B cell (primary cell): ENCODE measurements at regions not wholly inside any gene's neighbourhood (a gene's known extent, or its start where the extent isn't known, plus 50 kb on each side); places are given as distances from the start of the nearest gene placed in this dataset.

ENCODE experiments used
- ATAC-seq: fragments of 200-7000 bp; cut with Tn5 transposase; one replicate; pipeline ENCODE4 v1.10.0; 2021; ENCODE audit warnings: low read depth, mild to moderate bottlenecking, moderate number of reproducible peaks, moderate library complexity
- CTCF ChIA-PET: fragments of 350-600 bp; sonication (Branson Sonifier 250); formaldehyde crosslinking; loops from one replicate; lab custom pipeline; 2021; ENCODE audit warnings: antibody characterized with exemption, inconsistent platforms; lab: Charles Lee
- POLR2A ChIA-PET: fragments of 350-600 bp; sonication (Branson Sonifier 250); formaldehyde crosslinking; loops from one replicate; lab custom pipeline; 2021; ENCODE audit warnings: antibody characterized with exemption; lab: Charles Lee
- DNase-seq: peaks from one replicate; pipeline ENCODE4 v3.0.0; 2013
- H2AFZ ChIP-seq: 2 replicates; pipeline ENCODE4 v1.6.1; 2012; ENCODE audit warnings: mild to moderate bottlenecking, low read depth, low read length; ENCODE audit not compliant: insufficient read depth, poor library complexity, severe bottlenecking
- H3K27ac ChIP-seq, 2 donors: 1 replicate in 1 of 2; 2 replicates in 1 of 2; pipeline ENCODE4 v1.5.1; 2012 to 2013; ENCODE audit warnings: low read length in 2 of 2, mild to moderate bottlenecking in 2 of 2, moderate library complexity in 1 of 2
- H3K27me3 ChIP-seq, 4 experiments: fragments of 200-600 bp in 1 of 4; sonication (generic) in 1 of 4; replicated peaks in 1 of 4; 1 replicate in 2 of 4; 2 replicates in 2 of 4; pipeline versions ENCODE4 v1.6.1 to v1.7.0; 2013 to 2016; ENCODE audit warnings: low read length in 3 of 4, mild to moderate bottlenecking in 2 of 4, mixed read lengths in 1 of 4, moderate library complexity in 1 of 4; ENCODE audit not compliant: insufficient read depth in 4 of 4, control insufficient read depth in 3 of 4; ENCODE audit errors: control extremely low read depth in 1 of 4
- H3K36me3 ChIP-seq, 2 experiments: replicated peaks in 1 of 2; 1 replicate in 1 of 2; 2 replicates in 1 of 2; pipeline versions ENCODE4 v1.6.1 to v1.7.1; 2013; ENCODE audit warnings: low read length in 1 of 2; ENCODE audit not compliant: insufficient read depth in 2 of 2, control insufficient read depth in 1 of 2; ENCODE audit errors: control extremely low read depth in 1 of 2, extremely low read depth in 1 of 2
- H3K4me1 ChIP-seq, 2 donors: fragments of 200-600 bp in 1 of 2; sonication (generic) in 1 of 2; 1 replicate in 1 of 2; 2 replicates in 1 of 2; pipeline versions ENCODE4 v1.5.1 to v1.6.1; 2013 to 2017; ENCODE audit warnings: low read length in 2 of 2; ENCODE audit not compliant: control insufficient read depth in 2 of 2, insufficient read depth in 2 of 2
- H3K4me2 ChIP-seq: replicated peaks from 2 replicates; pipeline ENCODE3; 2012; ENCODE audit warnings: mild to moderate bottlenecking, low read depth, low read length; ENCODE audit not compliant: poor library complexity, severe bottlenecking
- H3K4me3 ChIP-seq, 5 experiments: fragments of 200-600 bp in 1 of 5; sonication (generic) in 1 of 5; 1 replicate in 3 of 5; 2 replicates in 2 of 5; pipeline versions ENCODE4 v1.5.1 to v1.7.0; 2011 to 2016; ENCODE audit warnings: low read length in 4 of 5, mild to moderate bottlenecking in 4 of 5, low read depth in 2 of 5, control low read depth in 1 of 5, moderate library complexity in 1 of 5; ENCODE audit not compliant: insufficient read depth in 1 of 5; ENCODE audit errors: control extremely low read depth in 1 of 5, extremely low read depth in 1 of 5
- H3K79me2 ChIP-seq: fragments of 200-600 bp; sonication (generic); one replicate; pipeline ENCODE4 v1.6.0; 2016; ENCODE audit warnings: low read length; ENCODE audit not compliant: control insufficient read depth, insufficient read depth
- H3K9ac ChIP-seq: fragments of 200-600 bp; sonication (generic); 2 replicates; pipeline ENCODE4 v1.6.1; 2017; ENCODE audit warnings: mild to moderate bottlenecking, low read length, moderate library complexity
- H3K9me3 ChIP-seq, 3 donors: one replicate each; pipeline versions ENCODE4 v1.6.1 to v1.7.1; 2013; ENCODE audit warnings: low read length in 2 of 3; ENCODE audit not compliant: control insufficient read depth in 2 of 3, insufficient read depth in 1 of 3; ENCODE audit errors: control extremely low read depth in 1 of 3
- H4K20me1 ChIP-seq: 2 replicates; pipeline ENCODE4 v1.6.0; 2012; ENCODE audit warnings: mild to moderate bottlenecking, low read length; ENCODE audit not compliant: insufficient read depth, control insufficient read depth, poor library complexity, severe bottlenecking
- H3K27ac Mint-ChIP-seq: one replicate; pipeline ENCODE4 v1.8.0; 2021; ENCODE audit warnings: mixed read lengths
- H3K27me3 Mint-ChIP-seq: one replicate; pipeline ENCODE4 v1.8.0; 2021; ENCODE audit warnings: mixed read lengths
- H3K4me1 Mint-ChIP-seq: one replicate; pipeline ENCODE4 v1.8.0; 2021; ENCODE audit warnings: mixed read lengths
- H3K4me3 Mint-ChIP-seq: one replicate; pipeline ENCODE4 v1.8.0; 2021; ENCODE audit warnings: mixed read lengths
- H3K9me3 Mint-ChIP-seq: one replicate; pipeline ENCODE4 v1.8.0; 2022; ENCODE audit warnings: mixed read lengths; ENCODE audit not compliant: insufficient read depth
- CTCF ChIP-seq: fragments of 200-600 bp; IDR thresholded peaks from one replicate; pipeline ENCODE4 v1.8.0; 2022; ENCODE audit warnings: antibody characterized with exemption, mild to moderate bottlenecking
- EZH2 ChIP-seq: IDR thresholded peaks from 2 replicates; pipeline ENCODE4 v1.6.1; 2012; ENCODE audit warnings: borderline replicate concordance, low read depth, mild to moderate bottlenecking, moderate library complexity, low read length; ENCODE audit not compliant: insufficient read depth, poor library complexity, severe bottlenecking
- WGBS: methylation state at CpG from one replicate; pipeline ENCODE4 v1.1.5; 2013; ENCODE audit warnings: missing lambda C conversion rate; ENCODE audit not compliant: insufficient coverage; 5-methylcytosine and 5-hydroxymethylcytosine counted together
- intact Hi-C: fragments of 100-400 bp; cut with micrococcal nuclease; formaldehyde crosslinking; loops from one replicate; pipeline ENCODE4 v1.10.0; 2022

GRCh38 chr12:61985830-61986229 is 274.4 kb upstream of the USP15 start:
- Mint-ChIP-seq H3K9me3 (no peaks in the 10 kb centered on the region), H3K4me1 (no peaks in the 10 kb centered on the region), H3K27ac (no peak overlapping the region), H3K27me3 (no peaks in the 10 kb centered on the region), H3K4me3 (no peak overlapping the region)
- H3K27ac ChIP-seq = no peak overlapping the region
- no peak overlapping the region for H3K4me2 ChIP-seq
- no peak for DNase-seq
- no peaks in the 10 kb centered on the region for H4K20me1 ChIP-seq
- ATAC-seq = no peak
- no peaks in the 10 kb centered on the region for H3K36me3 ChIP-seq
- intact Hi-C loops = no loop called here
- no peak overlapping the region for H2AFZ ChIP-seq
- no peak overlapping the region for H3K4me3 ChIP-seq
- WGBS = no CpG with 5 or more reads among the region's 2 CpGs
- H3K79me2 ChIP-seq = no peaks in the 10 kb centered on the region
- ChIA-PET POLR2A (no interaction called here), CTCF (no interaction called here)
- no peaks in the 10 kb centered on the region for H3K27me3 ChIP-seq
- H3K9ac ChIP-seq = no peak overlapping the region
- H3K4me1 ChIP-seq = no peaks in the 10 kb centered on the region
- TF ChIP-seq EZH2 (no peak), CTCF (no peak)
- no peaks in the 10 kb centered on the region for H3K9me3 ChIP-seq

- ATAC-seq = no peak
- Mint-ChIP-seq H3K27ac (no peak overlapping the region), H3K4me1 (no peaks in the 10 kb centered on the region), H3K27me3 (no peaks in the 10 kb centered on the region), H3K4me3 (no peak overlapping the region), H3K9me3 (no peaks in the 10 kb centered on the region)
- no peak overlapping the region for H3K4me3 ChIP-seq
- DNase-seq = no peak
- H4K20me1 ChIP-seq = no peaks in the 10 kb centered on the region
- no CpG with 5 or more reads among the region's 2 CpGs for WGBS
- intact Hi-C loops = no loop called here
- no peaks in the 10 kb centered on the region for H3K9me3 ChIP-seq
- no peak overlapping the region for H3K4me2 ChIP-seq
- H3K27ac ChIP-seq = no peak overlapping the region
- H2AFZ ChIP-seq = no peak overlapping the region
- CTCF ChIA-PET = no interaction called here
- H3K27me3 ChIP-seq = no peaks in the 10 kb centered on the region
- POLR2A ChIA-PET = no interaction called here
- TF ChIP-seq EZH2 = no peak
- TF ChIP-seq CTCF = no peak
- H3K4me1 ChIP-seq = no peaks in the 10 kb centered on the region
- no peaks in the 10 kb centered on the region for H3K36me3 ChIP-seq
- H3K79me2 ChIP-seq = no peaks in the 10 kb centered on the region
- H3K9ac ChIP-seq = no peak overlapping the region
Measured at GRCh38 chr12:61987173-61987572, 273.0 kb upstream of the USP15 start.
